Naive thymus-derived CD4-positive, alpha-beta T cell (primary cell): ENCODE measurements at regions not wholly inside any gene's neighbourhood (a gene's known extent, or its start where the extent isn't known, plus 50 kb on each side); places are given as distances from the start of the nearest gene placed in this dataset.
A peak's percentile ranks its signal among the peaks of the same experiment; 100 is the strongest.

Experiments
- ATAC-seq: fragments of 150-1000 bp; cut with Tn5 transposase; 2 replicates; pipeline ENCODE4 v1.10.0; 2021; ENCODE audit warnings: mild to moderate bottlenecking, moderate library complexity
- CTCF ChIA-PET: fragments of 350-600 bp; sonication (Branson Sonifier 250); formaldehyde crosslinking; loops from one replicate; lab custom pipeline; 2021; ENCODE audit warnings: antibody characterized with exemption; lab: Charles Lee
- POLR2A ChIA-PET: fragments of 350-600 bp; sonication (Branson Sonifier 250); formaldehyde crosslinking; loops from one replicate; lab custom pipeline; 2021; ENCODE audit warnings: antibody characterized with exemption, inconsistent platforms; lab: Charles Lee
- DNase-seq, 9 donors: peaks; one replicate each; pipeline versions ENCODE4 v3.0.0 to v3.0.0-alpha.2; 2020 to 2022; ENCODE audit warnings: mixed read lengths in 1 of 9
- H3K27ac ChIP-seq: one replicate; pipeline ENCODE4 v1.7.0; 2013; ENCODE audit warnings: mild to moderate bottlenecking, low read depth, low read length, moderate library complexity
- H3K27me3 ChIP-seq, 2 donors: one replicate each; pipeline ENCODE4 v1.7.0; 2013; ENCODE audit warnings: low read length in 2 of 2, mild to moderate bottlenecking in 2 of 2, moderate library complexity in 2 of 2; ENCODE audit not compliant: control insufficient read depth in 2 of 2, insufficient read depth in 2 of 2
- H3K36me3 ChIP-seq, 3 experiments: 1 replicate in 2 of 3; 2 replicates in 1 of 3; pipeline ENCODE4 v1.7.0; 2013; ENCODE audit warnings: low read length in 3 of 3, mild to moderate bottlenecking in 3 of 3, moderate library complexity in 1 of 3; ENCODE audit not compliant: insufficient read depth in 3 of 3, control insufficient read depth in 2 of 3
- H3K4me1 ChIP-seq, 2 donors: one replicate each; pipeline ENCODE4 v1.7.0; 2013; ENCODE audit warnings: low read length in 2 of 2, mild to moderate bottlenecking in 2 of 2, moderate library complexity in 1 of 2; ENCODE audit not compliant: control insufficient read depth in 2 of 2, insufficient read depth in 2 of 2
- H3K4me3 ChIP-seq: 2 replicates; pipeline ENCODE4 v1.7.0; 2013; ENCODE audit warnings: mild to moderate bottlenecking, low read length
- H3K9me3 ChIP-seq, 3 experiments: 1 replicate in 2 of 3; 2 replicates in 1 of 3; pipeline ENCODE4 v1.7.0; 2013; ENCODE audit warnings: low read length in 3 of 3; ENCODE audit not compliant: control insufficient read depth in 2 of 3
- H3K27ac Mint-ChIP-seq, 9 donors: one replicate each; pipeline ENCODE4 v1.8.0; 2020 to 2022; ENCODE audit warnings: mixed read lengths in 9 of 9, mild to moderate bottlenecking in 8 of 9, moderate library complexity in 5 of 9, inconsistent platforms in 2 of 9
- H3K27me3 Mint-ChIP-seq, 5 donors: one replicate each; pipeline ENCODE4 v1.8.0; 2021 to 2022; ENCODE audit warnings: mixed read lengths in 5 of 5, mild to moderate bottlenecking in 1 of 5
- H3K36me3 Mint-ChIP-seq, 5 donors: one replicate each; pipeline ENCODE4 v1.8.0; 2020 to 2022; ENCODE audit warnings: mixed read lengths in 5 of 5, mild to moderate bottlenecking in 3 of 5, inconsistent platforms in 1 of 5
- H3K4me1 Mint-ChIP-seq, 7 donors: one replicate each; pipeline ENCODE4 v1.8.0; 2020 to 2022; ENCODE audit warnings: mixed read lengths in 7 of 7, mild to moderate bottlenecking in 3 of 7, inconsistent platforms in 1 of 7
- H3K4me3 Mint-ChIP-seq, 10 donors: one replicate each; pipeline ENCODE4 v1.8.0; 2020 to 2022; ENCODE audit warnings: mild to moderate bottlenecking in 10 of 10, mixed read lengths in 10 of 10, moderate library complexity in 6 of 10, inconsistent platforms in 2 of 10
- H3K9me3 Mint-ChIP-seq, 11 donors: one replicate each; pipeline ENCODE4 v1.8.0; 2020 to 2022; ENCODE audit warnings: mixed read lengths in 11 of 11, mild to moderate bottlenecking in 4 of 11, inconsistent platforms in 1 of 11, moderate library complexity in 1 of 11
- intact Hi-C, 2 donors: fragments of 100-400 bp; cut with micrococcal nuclease; formaldehyde crosslinking; loops; one replicate each; pipeline ENCODE4 v1.15.1; 2023

- ChIA-PET POLR2A (no interaction called here), CTCF (no interaction called here)
- H3K4me1 Mint-ChIP-seq, result peaks cover 0 to 2% (median 0%) of the 10 kb centered on the region in 7 donors
- no peaks in the 10 kb centered on the region for H3K36me3 ChIP-seq
- H3K9me3 ChIP-seq, result no peaks in the 10 kb centered on the region
- H3K27ac ChIP-seq, result no peak overlapping the region
- peak in 1 of 9 donors; percentile 17 for DNase-seq
- intact Hi-C loops, result loop anchor here (1.0 kb wide), 1 partner anchor 276 kb away; no protein-coding TSS in a partner anchor
- no peak overlapping the region for H3K27ac Mint-ChIP-seq
- no peaks in the 10 kb centered on the region for H3K27me3 Mint-ChIP-seq
- ATAC-seq, result no peak
- no peak overlapping the region for H3K4me3 ChIP-seq
- no peaks in the 10 kb centered on the region for H3K9me3 Mint-ChIP-seq
- H3K4me3 Mint-ChIP-seq, result no peak overlapping the region
- no peaks in the 10 kb centered on the region for H3K27me3 ChIP-seq
- H3K36me3 Mint-ChIP-seq, result no peaks in the 10 kb centered on the region
- H3K4me1 ChIP-seq, result no peaks in the 10 kb centered on the region
Observed at GRCh38 chr9:89879276-89879675, 274.5 kb downstream of the GADD45G start.

- Mint-ChIP-seq H3K4me1 (peaks cover 0 to 2% (median 0%) of the 10 kb centered on the region in 7 donors), H3K27me3 (no peaks in the 10 kb centered on the region), H3K4me3 (no peak overlapping the region), H3K27ac (no peak overlapping the region), H3K9me3 (no peaks in the 10 kb centered on the region), H3K36me3 (no peaks in the 10 kb centered on the region)
- CTCF ChIA-PET, result no interaction called here
- H3K36me3 ChIP-seq, result no peaks in the 10 kb centered on the region
- DNase-seq, result peak in 1 of 9 donors; percentile 12
- H3K9me3 ChIP-seq, result no peaks in the 10 kb centered on the region
- no peak for ATAC-seq
- POLR2A ChIA-PET, result no interaction called here
- H3K4me1 ChIP-seq, result no peaks in the 10 kb centered on the region
- H3K27ac ChIP-seq, result no peak overlapping the region
- intact Hi-C loops, result loop anchor here (1.0 kb wide), 1 partner anchor 276 kb away; no protein-coding TSS in a partner anchor
- no peak overlapping the region for H3K4me3 ChIP-seq
- H3K27me3 ChIP-seq, result no peaks in the 10 kb centered on the region
Observed at GRCh38 chr9:89879701-89880100, 274.9 kb downstream of the GADD45G start.

- Mint-ChIP-seq H3K4me3 (no peak overlapping the region), H3K36me3 (no peaks in the 10 kb centered on the region), H3K9me3 (no peaks in the 10 kb centered on the region), H3K4me1 (peaks cover 0 to 2% (median 0%) of the 10 kb centered on the region in 7 donors), H3K27me3 (no peaks in the 10 kb centered on the region), H3K27ac (no peak overlapping the region)
- no peak for ATAC-seq
- peak in 1 of 9 donors; percentile 15 for DNase-seq
- no peaks in the 10 kb centered on the region for H3K27me3 ChIP-seq
- no peaks in the 10 kb centered on the region for H3K4me1 ChIP-seq
- ChIA-PET POLR2A (no interaction called here), CTCF (no interaction called here)
- H3K9me3 ChIP-seq, result no peaks in the 10 kb centered on the region
- H3K36me3 ChIP-seq, result no peaks in the 10 kb centered on the region
- H3K27ac ChIP-seq, result no peak overlapping the region
- intact Hi-C loops, result no loop called here
- H3K4me3 ChIP-seq, result no peak overlapping the region
Observed at GRCh38 chr9:89880161-89880560, 275.3 kb downstream of the GADD45G start.

GRCh38 chr9:89880721-89881120 lies 275.9 kb downstream of the GADD45G start:
- CTCF ChIA-PET, result no interaction called here
- ATAC-seq, result no peak
- H3K4me3 Mint-ChIP-seq, result no peak overlapping the region

GRCh38 chr9:89881431-89881830 lies 276.6 kb downstream of the GADD45G start:
- no peaks in the 10 kb centered on the region for H3K36me3 Mint-ChIP-seq
- H3K9me3 ChIP-seq, result no peaks in the 10 kb centered on the region
- POLR2A ChIA-PET, result no interaction called here
- CTCF ChIA-PET, result no interaction called here
- intact Hi-C loops, result no loop called here
- no peak overlapping the region for H3K27ac ChIP-seq
- H3K27me3 ChIP-seq, result no peaks in the 10 kb centered on the region
- no peaks in the 10 kb centered on the region for H3K36me3 ChIP-seq
- H3K4me1 ChIP-seq, result no peaks in the 10 kb centered on the region
- H3K4me3 Mint-ChIP-seq, result no peak overlapping the region
- no peaks in the 10 kb centered on the region for H3K27me3 Mint-ChIP-seq
- H3K4me3 ChIP-seq, result no peak overlapping the region
- DNase-seq, result peak in 1 of 9 donors; percentile 14
- H3K27ac Mint-ChIP-seq, result no peak overlapping the region
- no peak for ATAC-seq
- peaks cover 0 to 1% (median 0%) of the 10 kb centered on the region in 11 donors for H3K9me3 Mint-ChIP-seq
- peaks cover 0 to 2% (median 0%) of the 10 kb centered on the region in 7 donors for H3K4me1 Mint-ChIP-seq

More at GRCh38 chr9:89880721-89881120, 275.9 kb downstream of the GADD45G start:
- peaks cover 0 to 1% (median 0%) of the 10 kb centered on the region in 11 donors for H3K9me3 Mint-ChIP-seq
- DNase-seq, result peak in 1 of 9 donors; percentile 20
- no peaks in the 10 kb centered on the region for H3K27me3 Mint-ChIP-seq
- Histone ChIP-seq H3K4me3 (no peak overlapping the region), H3K9me3 (no peaks in the 10 kb centered on the region), H3K36me3 (no peaks in the 10 kb centered on the region), H3K4me1 (no peaks in the 10 kb centered on the region), H3K27ac (no peak overlapping the region), H3K27me3 (no peaks in the 10 kb centered on the region)
- peaks cover 0 to 2% (median 0%) of the 10 kb centered on the region in 7 donors for H3K4me1 Mint-ChIP-seq
- no peaks in the 10 kb centered on the region for H3K36me3 Mint-ChIP-seq
- H3K27ac Mint-ChIP-seq, result no peak overlapping the region
- POLR2A ChIA-PET, result no interaction called here
- intact Hi-C loops, result no loop called here

- intact Hi-C loops, result no loop called here
- H3K4me3 ChIP-seq, result no peak overlapping the region
- Mint-ChIP-seq H3K27me3 (peaks cover 0 to 3% (median 0%) of the 10 kb centered on the region in 5 donors), H3K27ac (no peak overlapping the region), H3K4me3 (no peak overlapping the region), H3K4me1 (no peaks in the 10 kb centered on the region), H3K36me3 (no peaks in the 10 kb centered on the region), H3K9me3 (peaks cover 0 to 1% (median 0%) of the 10 kb centered on the region in 11 donors)
- CTCF ChIA-PET, result no interaction called here
- POLR2A ChIA-PET, result no interaction called here
- no peaks in the 10 kb centered on the region for H3K36me3 ChIP-seq
- no peaks in the 10 kb centered on the region for H3K9me3 ChIP-seq
- H3K4me1 ChIP-seq, result no peaks in the 10 kb centered on the region
- ATAC-seq, result peak; percentile 9
- no peaks in the 10 kb centered on the region for H3K27me3 ChIP-seq
- H3K27ac ChIP-seq, result no peak overlapping the region
- no peak for DNase-seq
Observed at GRCh38 chr9:89882930-89883361, 278.1 kb downstream of the GADD45G start.
